Fibroblast of gingiva (primary cell): ENCODE measurements at regions not wholly inside any gene's neighbourhood (a gene's known extent, or its start where the extent isn't known, plus 50 kb on each side); places are given as distances from the start of the nearest gene placed in this dataset.
A peak's percentile ranks its signal among the peaks of the same experiment; 100 is the strongest.
"Not testable (repeated sequence)": the region's sequence is repeated elsewhere in the genome, so short reads cannot be mapped to it uniquely, and the experiment has no call there.

ENCODE experiments used
- DNase-seq: peaks from one replicate; pipeline ENCODE4 v3.0.0-alpha.2; 2011; ENCODE audit warnings: low read depth

- no peak for DNase-seq
Observed at GRCh38 chr1:14138135-14138506, 438.1 kb downstream of the PRDM2 start.

DNA sequence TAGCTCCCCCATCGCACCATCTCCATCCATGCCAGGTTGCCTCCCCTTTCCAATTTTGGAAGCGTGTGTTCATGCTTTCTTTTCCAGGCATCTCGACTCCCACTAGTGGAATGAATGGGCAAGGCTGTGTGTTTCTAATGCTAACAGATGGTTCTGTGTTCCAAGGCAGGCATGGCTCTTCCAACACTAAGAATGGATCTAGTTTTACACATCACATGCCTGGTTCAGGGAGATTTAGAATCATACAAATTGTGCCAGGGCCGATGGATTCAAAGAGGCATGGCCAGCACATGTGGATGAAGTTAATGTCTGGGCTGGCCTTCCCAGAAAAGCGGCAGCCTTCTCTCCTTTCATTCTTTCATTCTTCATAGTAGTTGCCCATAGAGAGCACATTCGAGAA is 438.7 kb downstream of the PRDM2 start:
- DNase-seq, result peak; percentile 83

DNA sequence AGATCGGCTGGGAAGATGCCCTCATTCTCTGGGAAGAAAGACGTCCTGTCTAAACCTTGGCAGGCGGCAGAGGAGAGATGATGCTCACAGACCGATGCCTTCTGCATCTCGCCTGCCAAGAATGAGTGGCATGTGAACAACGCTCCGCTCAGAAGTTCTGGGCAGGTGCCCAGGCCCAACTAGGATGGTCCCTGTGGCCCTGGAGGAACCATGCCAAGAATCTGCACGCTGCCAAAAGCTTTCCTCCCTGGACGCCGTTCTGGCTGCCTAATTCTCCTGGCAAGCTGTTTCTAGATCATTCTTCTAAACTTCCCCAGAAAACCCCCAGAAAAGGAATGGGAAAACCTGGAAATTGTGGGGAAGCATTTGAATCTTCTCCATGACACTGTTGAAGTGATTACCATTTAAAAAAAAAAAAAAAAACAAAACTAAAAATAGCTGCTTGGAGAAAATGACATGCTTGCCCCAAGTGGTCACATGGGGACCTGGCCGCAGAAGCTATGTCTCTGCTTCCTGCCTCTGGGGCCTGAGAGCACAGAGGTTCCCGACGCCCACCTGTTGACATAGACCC is 440.9 kb downstream of the PRDM2 start:
- DNase-seq, result peak; percentile 85

DNA sequence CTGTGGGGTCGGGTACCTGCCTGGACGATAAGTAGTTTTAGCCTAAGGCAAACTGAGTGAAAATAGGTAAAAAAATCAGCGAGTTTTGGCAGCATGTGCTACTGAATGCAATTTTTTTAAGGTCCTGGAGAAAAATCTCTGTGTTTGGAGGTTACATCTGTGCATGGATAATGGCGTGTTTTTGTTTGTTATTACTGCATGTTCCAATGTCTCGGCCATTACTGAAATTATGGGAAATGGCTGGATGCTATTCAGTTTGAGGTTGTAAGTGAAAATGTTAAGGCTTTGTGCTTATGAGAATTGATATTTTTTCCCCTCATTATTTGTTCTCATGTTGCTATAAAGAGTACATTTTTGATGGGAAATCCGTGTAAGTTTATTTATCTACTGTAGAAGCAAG is 441.7 kb downstream of the PRDM2 start:
- DNase-seq, result no peak

DNA sequence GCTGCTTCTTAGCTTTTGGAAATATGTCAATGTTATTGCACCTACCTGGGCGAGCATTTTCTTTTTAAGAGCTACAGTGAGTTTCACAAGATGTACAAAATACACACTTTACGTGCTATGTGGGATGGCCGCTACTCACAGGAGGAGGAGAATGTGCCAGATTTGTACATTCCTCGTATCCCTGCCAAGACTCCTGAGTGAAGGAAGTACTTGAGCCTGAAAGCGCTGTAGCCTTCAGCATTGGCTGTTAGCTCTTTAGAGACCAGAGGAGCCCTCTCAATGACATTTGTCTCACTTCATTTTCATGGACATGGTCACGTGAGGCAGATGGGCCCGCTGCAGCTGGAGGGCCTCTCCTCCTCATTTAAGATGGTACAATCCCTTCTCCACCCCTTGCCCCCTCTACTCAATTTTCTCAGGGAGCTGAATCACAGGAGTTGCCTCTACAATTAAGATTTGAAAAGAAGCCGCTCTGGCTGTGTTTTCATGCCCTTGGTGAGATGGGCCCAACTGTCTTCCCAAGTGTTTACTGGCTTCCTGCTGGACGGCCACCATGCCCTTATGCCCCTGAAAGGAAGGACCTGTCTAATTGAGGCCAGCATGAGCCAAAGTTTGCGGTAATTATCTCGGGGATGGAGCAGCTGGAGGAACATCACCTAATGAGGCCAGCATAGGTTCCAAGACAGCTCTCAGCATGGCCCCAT is 442.6 kb downstream of the PRDM2 start:
- no peak for DNase-seq

DNA sequence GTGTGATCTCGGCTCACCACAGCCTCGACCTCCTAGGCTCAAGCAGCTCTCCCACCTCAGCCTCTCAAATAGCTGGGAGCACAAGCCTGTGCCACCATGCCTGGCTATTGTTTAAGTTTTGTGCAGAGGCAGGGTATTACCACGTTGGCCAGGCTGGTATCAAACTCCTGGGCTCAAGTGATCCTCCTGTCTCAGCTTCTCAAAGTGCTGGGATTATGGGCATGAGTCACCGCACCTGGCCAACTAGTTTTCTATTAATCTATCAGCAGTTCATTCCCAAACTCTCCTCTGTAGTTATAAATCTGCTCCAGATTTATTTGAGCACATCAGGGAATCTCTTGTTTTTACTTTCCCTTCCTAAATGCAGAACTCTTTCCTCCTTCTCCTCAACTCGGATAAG is 443.8 kb downstream of the PRDM2 start:
- DNase-seq, result no peak

DNA sequence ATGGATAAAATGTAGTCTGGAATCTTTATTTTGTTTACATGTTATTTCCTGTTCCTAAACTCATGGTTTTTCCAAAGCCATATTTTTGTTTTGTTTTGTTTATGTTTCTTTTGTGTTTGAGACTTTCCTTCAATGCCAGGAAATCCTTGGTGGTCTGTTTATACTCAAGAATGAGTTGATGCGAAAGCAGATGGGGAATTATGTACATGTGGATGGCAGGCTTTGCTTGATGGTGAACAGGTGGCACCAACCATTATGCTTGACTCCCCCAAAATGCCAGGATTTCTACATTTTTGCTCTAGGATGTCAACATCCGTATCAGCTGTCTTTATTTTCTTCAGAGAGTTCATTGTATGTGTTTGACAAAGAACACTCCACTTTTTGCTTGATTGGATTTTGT is 448.5 kb downstream of the PRDM2 start:
- no peak for DNase-seq

- no peak for DNase-seq
Observed at GRCh38 chr1:14149431-14149830, 449.1 kb upstream of the KAZN start.

GRCh38 chr1:14156543-14156942 is 441.9 kb upstream of the KAZN start:
- no peak for DNase-seq

GRCh38 chr1:14160781-14161180 is 437.7 kb upstream of the KAZN start:
- no peak for DNase-seq

DNA sequence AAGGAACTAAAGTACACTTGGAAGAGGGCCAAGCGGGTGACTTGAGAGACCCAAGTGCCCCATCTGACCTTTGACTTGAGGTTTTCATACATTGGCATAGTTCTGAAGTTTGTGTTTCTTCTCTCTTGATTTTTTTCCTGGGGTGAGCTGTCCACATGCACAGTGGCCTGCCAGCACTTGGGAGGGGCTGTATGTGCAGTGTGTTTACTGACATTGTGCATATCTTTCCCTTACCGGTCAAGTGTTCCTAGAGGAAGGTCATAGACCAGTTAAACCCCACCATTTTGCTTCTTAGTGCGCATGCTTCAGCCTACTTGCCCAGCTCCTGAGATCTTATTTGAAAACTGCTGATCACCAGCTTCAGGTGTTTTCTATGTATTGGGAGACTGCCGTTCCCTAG is 435.2 kb upstream of the KAZN start:
- DNase-seq, result no peak

GRCh38 chr1:14165371-14165801 is 433.1 kb upstream of the KAZN start:
- no peak for DNase-seq

- no peak for DNase-seq
Observed at GRCh38 chr1:14167884-14168283, 430.6 kb upstream of the KAZN start.

DNA sequence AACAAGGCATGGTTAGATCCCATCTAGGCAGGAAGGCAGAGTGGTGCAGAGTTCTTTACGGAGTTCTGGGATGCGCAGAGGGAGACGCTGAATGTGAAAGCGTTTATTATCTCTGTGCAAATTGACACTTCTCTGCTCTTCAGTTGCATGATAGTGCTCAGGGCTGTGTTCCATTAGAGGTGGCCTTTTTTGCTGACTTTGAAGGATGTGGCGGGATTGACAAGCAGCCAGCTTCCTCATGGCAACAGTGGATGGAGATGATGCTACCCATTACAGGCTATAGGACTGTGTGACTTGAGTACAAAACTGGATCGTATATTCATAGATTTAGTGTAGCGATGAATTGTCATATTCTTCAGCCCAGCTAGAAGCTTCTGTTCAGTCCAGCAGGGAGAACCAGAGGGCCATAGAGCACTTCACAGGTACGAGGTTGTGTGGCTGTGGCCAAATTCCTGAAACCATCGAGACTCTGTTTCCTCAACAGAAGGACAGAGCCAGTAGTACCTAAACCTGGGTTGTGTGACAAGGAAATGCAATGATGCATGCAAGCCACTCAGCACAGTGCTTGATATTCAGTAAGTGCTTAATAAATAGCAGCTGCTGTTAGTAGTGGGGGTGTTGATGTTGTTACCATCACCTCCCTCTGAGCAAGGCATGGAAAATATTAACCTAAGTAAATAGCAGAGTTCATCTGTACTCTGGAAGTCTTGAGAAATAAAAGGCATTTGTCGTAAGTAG is 430.0 kb upstream of the KAZN start:
- no peak for DNase-seq

- no peak for DNase-seq
Observed at GRCh38 chr1:14173598-14173997, 424.9 kb upstream of the KAZN start.

DNA sequence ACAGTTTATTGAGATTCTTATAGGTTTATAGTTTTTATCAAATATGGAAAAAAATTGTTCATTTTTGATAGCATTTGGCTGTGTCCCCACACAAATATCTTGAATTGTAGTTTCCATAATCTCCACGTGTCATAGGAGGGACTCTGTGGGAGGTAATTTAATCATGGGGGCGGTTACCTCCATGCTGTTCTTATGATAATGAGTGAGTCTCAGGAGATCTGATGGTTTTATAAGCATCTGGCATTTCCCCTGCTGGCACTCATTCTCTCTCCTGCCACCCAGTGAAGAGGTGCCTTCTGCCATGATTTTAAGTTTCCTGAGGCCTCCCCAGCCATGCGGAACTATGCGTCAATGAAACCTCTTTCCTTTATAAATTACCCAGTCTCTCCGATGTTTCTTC is 420.6 kb upstream of the KAZN start:
- not testable (repeated sequence) for DNase-seq

DNA sequence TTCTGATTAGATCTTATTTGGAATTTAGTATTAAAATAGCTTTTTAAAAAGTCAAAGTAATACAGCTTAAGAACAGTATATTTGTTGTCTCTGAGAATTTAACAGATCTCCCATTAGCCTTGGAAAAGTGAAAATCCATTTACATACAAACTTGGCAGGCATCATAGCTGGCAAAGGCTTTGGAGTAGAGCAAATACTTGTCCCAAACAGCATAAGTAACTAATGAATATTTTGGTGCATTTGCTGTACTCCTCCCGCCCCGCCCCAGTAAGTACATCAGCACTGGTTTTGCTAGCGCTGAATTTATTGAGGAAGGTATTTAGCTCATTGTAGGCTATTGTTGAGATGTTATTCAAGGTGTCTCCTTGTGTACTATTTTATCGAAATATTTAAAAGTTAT is 417.7 kb upstream of the KAZN start:
- no peak for DNase-seq

- no peak for DNase-seq
Observed at GRCh38 chr1:14181191-14181795, 417.2 kb upstream of the KAZN start.

DNA sequence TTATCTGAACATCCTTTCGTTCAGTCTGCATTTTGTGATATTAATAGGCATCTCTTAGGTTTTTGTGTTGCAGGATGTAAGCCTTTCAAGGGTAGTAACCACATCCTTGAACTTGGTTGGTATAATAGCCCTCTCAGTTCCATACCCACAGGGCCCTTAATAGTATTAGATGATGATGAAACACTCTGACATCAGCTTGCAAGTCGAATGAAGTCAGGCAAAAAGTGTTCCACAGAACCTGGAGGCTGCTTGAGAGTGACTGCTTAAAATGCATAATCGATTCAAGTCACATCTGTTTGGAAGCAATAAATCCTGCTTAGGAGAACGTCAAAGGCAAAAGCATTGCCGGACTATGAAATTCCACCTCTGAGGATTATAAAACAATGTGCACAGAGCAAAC is 415.6 kb upstream of the KAZN start:
- no peak for DNase-seq

DNA sequence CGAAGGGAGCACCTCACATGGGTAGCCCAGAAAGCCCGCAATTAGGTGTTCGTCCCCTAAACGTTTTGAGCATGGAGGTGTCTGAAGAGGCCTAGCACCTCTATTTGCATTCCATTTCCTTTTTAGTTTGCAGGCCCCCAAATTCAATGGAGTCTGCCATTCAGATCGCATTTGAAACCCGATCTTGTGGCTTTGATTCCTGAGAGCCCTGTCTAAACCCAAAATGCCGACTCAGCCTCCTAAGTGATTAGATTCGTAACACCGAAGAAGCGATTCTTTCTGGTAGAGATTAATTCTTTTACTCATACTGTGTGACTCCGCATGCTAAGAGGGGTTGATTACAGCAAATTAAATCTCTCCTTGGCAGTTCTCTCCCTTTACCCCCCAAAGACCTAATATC is 415.2 kb upstream of the KAZN start:
- no peak for DNase-seq

DNA sequence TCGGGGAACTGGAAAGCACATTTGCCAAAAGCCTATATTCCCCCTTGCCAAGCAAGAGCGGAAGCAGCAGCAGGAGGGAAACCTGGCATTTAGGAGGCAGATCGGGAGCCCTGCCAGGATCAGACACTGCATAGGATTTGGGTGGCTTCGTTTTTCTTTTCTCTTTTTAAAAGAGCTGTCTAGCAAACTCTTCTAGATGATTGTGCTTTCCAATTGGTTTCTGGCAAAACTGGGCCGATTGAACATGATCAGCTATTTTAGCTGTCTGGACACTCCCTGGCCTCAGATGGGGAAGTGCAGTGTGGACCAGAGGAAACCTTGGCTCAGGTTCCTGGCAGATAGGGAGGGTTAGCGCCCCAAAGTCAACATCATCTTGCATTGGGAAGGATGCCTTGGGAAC is 414.0 kb upstream of the KAZN start:
- no peak for DNase-seq

- no peak for DNase-seq
Observed at GRCh38 chr1:14189381-14189780, 409.1 kb upstream of the KAZN start.

GRCh38 chr1:14190508-14190907 is 408.0 kb upstream of the KAZN start:
- DNase-seq, result no peak
